Stimulated activated CD4-positive, alpha-beta T cell treated with anti-CD3 and anti-CD28 coated beads, Interleukin-2, amount 100 ng/mL, for 24 hours (primary cell): ENCODE measurements at regions not wholly inside any gene's neighbourhood (a gene's known extent, or its start where the extent isn't known, plus 50 kb on each side); places are given as distances from the start of the nearest gene placed in this dataset.
A peak's percentile ranks its signal among the peaks of the same experiment; 100 is the strongest.

Source experiments
- DNase-seq, 2 donors: peaks; one replicate each; pipeline ENCODE4 v3.0.0-alpha.2; 2020

GRCh38 chrX:38856670-38857265 is 55.5 kb downstream of the MID1IP1 start:
- no peak for DNase-seq

- DNase-seq = no peak
Observed at GRCh38 chrX:38857736-38858523, 56.7 kb downstream of the MID1IP1 start.

- no peak for DNase-seq
Observed at GRCh38 chrX:38859602-38860001, 58.3 kb downstream of the MID1IP1 start.

GRCh38 chrX:38860106-38861013 is 59.1 kb downstream of the MID1IP1 start:
- DNase-seq = peak; percentile 9 to 23

- no peak for DNase-seq
Observed at GRCh38 chrX:38861489-38861888, 60.2 kb downstream of the MID1IP1 start.

- no peak for DNase-seq
Observed at GRCh38 chrX:38862100-38862499, 60.8 kb downstream of the MID1IP1 start.

- DNase-seq = no peak
Observed at GRCh38 chrX:38864165-38864564, 62.9 kb downstream of the MID1IP1 start.

- DNase-seq = no peak
Observed at GRCh38 chrX:38868321-38868720, 67.1 kb downstream of the MID1IP1 start.

GRCh38 chrX:38868941-38869401 is 67.7 kb downstream of the MID1IP1 start:
- DNase-seq = no peak

GRCh38 chrX:38870361-38870895 is 69.2 kb downstream of the MID1IP1 start:
- DNase-seq = no peak

GRCh38 chrX:38871129-38872029 is 70.1 kb downstream of the MID1IP1 start:
- DNase-seq = no peak

- no peak for DNase-seq
Observed at GRCh38 chrX:38877366-38877765, 76.1 kb downstream of the MID1IP1 start.

GRCh38 chrX:38878641-38879340 is 77.5 kb downstream of the MID1IP1 start:
- DNase-seq = no peak

- DNase-seq = no peak
Observed at GRCh38 chrX:38879631-38880220, 78.5 kb downstream of the MID1IP1 start.

- DNase-seq = no peak
Observed at GRCh38 chrX:38880296-38880854, 79.1 kb downstream of the MID1IP1 start.

GRCh38 chrX:38881066-38881465 is 79.8 kb downstream of the MID1IP1 start:
- DNase-seq = no peak

GRCh38 chrX:38881727-38882126 is 80.5 kb downstream of the MID1IP1 start:
- no peak for DNase-seq

- no peak for DNase-seq
Observed at GRCh38 chrX:38882894-38883626, 81.8 kb downstream of the MID1IP1 start.

- no peak for DNase-seq
Observed at GRCh38 chrX:38886112-38886511, 84.9 kb downstream of the MID1IP1 start.

- DNase-seq = no peak
Observed at GRCh38 chrX:38887222-38887621, 86.0 kb downstream of the MID1IP1 start.
